ENCODE measurements at regions not wholly inside any gene's neighbourhood (a gene's known extent, or its start where the extent isn't known, plus 50 kb on each side); places are given as distances from the start of the nearest gene placed in this dataset.

- TF ChIP-seq, protein P1, sequence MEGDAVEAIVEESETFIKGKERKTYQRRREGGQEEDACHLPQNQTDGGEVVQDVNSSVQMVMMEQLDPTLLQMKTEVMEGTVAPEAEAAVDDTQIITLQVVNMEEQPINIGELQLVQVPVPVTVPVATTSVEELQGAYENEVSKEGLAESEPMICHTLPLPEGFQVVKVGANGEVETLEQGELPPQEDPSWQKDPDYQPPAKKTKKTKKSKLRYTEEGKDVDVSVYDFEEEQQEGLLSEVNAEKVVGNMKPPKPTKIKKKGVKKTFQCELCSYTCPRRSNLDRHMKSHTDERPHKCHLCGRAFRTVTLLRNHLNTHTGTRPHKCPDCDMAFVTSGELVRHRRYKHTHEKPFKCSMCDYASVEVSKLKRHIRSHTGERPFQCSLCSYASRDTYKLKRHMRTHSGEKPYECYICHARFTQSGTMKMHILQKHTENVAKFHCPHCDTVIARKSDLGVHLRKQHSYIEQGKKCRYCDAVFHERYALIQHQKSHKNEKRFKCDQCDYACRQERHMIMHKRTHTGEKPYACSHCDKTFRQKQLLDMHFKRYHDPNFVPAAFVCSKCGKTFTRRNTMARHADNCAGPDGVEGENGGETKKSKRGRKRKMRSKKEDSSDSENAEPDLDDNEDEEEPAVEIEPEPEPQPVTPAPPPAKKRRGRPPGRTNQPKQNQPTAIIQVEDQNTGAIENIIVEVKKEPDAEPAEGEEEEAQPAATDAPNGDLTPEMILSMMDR (IDR thresholded peaks at IDR 0.05; ENCODE audit: poor library complexity) = no peak
- TF ChIP-seq EZH2 (IDR thresholded peaks at IDR 0.05; ENCODE audit: borderline replicate concordance) = no peak
Observed at GRCh38 chr1:70826428-70826827, 221.2 kb downstream of the PTGER3 start.
